Calu3 (cell line): ENCODE measurements at regions not wholly inside any gene's neighbourhood (a gene's known extent, or its start where the extent isn't known, plus 50 kb on each side); places are given as distances from the start of the nearest gene placed in this dataset.

Experiments
- BruUV-seq: library from RNA; stranded (reverse); fragments of 400-500 nt; replicated peaks from 2 replicates; lab custom pipeline; 2021; lab: Mats Ljungman, UMichigan
- CTCF ChIA-PET: fragments of 300-600 bp; sonication (Branson Sonifier 250); formaldehyde crosslinking; loops from one replicate; lab custom pipeline; 2022; ENCODE audit warnings: antibody characterized with exemption; lab: Charles Lee
- DNase-seq: peaks from one replicate; pipeline ENCODE4 v3.0.0; 2022
- H3K27ac Mint-ChIP-seq: one replicate; pipeline ENCODE4 v1.8.0; 2022; ENCODE audit warnings: mixed read lengths; ENCODE audit not compliant: unreplicated experiment
- H3K27me3 Mint-ChIP-seq: one replicate; pipeline ENCODE4 v1.8.0; 2022; ENCODE audit warnings: mixed read lengths; ENCODE audit not compliant: unreplicated experiment
- H3K36me3 Mint-ChIP-seq: one replicate; pipeline ENCODE4 v1.8.0; 2022; ENCODE audit warnings: mild to moderate bottlenecking, moderate library complexity, mixed read lengths; ENCODE audit not compliant: insufficient read depth, unreplicated experiment
- H3K4me1 Mint-ChIP-seq: one replicate; pipeline ENCODE4 v1.8.0; 2022; ENCODE audit warnings: mild to moderate bottlenecking, low read depth, mixed read lengths; ENCODE audit not compliant: unreplicated experiment
- H3K4me3 Mint-ChIP-seq: one replicate; pipeline ENCODE4 v1.8.0; 2022; ENCODE audit warnings: mild to moderate bottlenecking, low read depth, moderate library complexity, mixed read lengths; ENCODE audit not compliant: unreplicated experiment
- H3K9me3 Mint-ChIP-seq: one replicate; pipeline ENCODE4 v1.8.0; 2022; ENCODE audit warnings: low read depth, mixed read lengths; ENCODE audit not compliant: unreplicated experiment
- CTCF ChIP-seq: fragments of 200-600 bp; IDR thresholded peaks from one replicate; pipeline ENCODE4 v1.8.0; 2022; ENCODE audit warnings: antibody characterized with exemption; ENCODE audit not compliant: unreplicated experiment
- intact Hi-C: fragments of 100-400 bp; cut with micrococcal nuclease; formaldehyde crosslinking; loops from one replicate; pipeline ENCODE4 v1.10.0; 2022; ENCODE audit not compliant: unreplicated experiment

GRCh38 chrX:25573631-25574030, 557.9 kb upstream of the ARX start:
- intact Hi-C loops: no loop called here
- no peaks in the 10 kb centered on the region for H3K4me1 Mint-ChIP-seq
- no peak for DNase-seq
- H3K27me3 Mint-ChIP-seq: no peaks in the 10 kb centered on the region
- H3K36me3 Mint-ChIP-seq: peaks cover 5% of the 10 kb centered on the region
- H3K4me3 Mint-ChIP-seq: no peak overlapping the region
- CTCF ChIA-PET: no interaction called here
- no peak overlapping the region for H3K27ac Mint-ChIP-seq
- no peak for TF ChIP-seq CTCF
- H3K9me3 Mint-ChIP-seq: peaks cover 10% of the 10 kb centered on the region
- BruUV-seq: no TSS peak

DNA sequence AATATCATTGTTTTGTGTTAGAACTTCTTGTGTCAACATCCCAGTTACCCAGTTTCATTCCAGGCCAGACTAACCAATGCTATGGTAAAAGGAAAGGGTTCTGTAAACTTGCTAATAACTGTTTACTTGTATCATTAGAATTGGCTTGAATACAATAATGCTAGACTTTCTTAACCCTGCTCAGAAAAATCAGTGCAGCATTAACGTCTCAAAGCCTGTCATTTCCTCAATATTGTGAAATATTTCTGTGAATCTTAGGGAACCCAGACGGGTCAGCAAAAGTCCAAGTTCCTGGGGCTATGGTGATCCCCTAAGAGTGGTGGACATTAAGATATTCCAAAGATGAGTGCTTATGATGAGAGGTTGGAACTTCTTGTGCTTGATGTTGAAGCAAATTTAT, 541.2 kb upstream of the MAGEB18 start:
- Mint-ChIP-seq H3K4me3 (no peak overlapping the region), H3K9me3 (peaks cover 4% of the 10 kb centered on the region), H3K36me3 (no peaks in the 10 kb centered on the region), H3K27ac (no peak overlapping the region), H3K4me1 (no peaks in the 10 kb centered on the region), H3K27me3 (no peaks in the 10 kb centered on the region)
- no peak for TF ChIP-seq CTCF
- CTCF ChIA-PET: no interaction called here
- no TSS peak for BruUV-seq
- intact Hi-C loops: no loop called here
- DNase-seq: no peak

DNA sequence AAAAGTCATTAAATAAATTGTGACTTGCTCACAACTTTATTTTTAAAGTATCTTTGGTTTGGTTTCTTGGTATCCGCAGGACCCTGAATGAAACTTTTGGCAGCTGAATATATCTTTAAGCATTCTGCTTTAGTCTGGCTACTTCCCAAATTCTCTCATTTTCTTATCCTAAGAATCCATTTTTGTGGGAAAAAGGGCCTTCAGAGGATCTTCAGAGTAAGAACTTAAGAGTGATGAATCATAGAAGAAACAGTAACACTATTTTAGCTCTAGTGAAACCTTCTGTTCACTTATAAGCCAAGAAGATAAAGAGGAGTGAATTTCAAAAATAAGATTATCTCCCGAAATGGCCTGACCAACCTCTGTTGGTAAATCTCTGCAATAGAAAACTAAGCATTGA, 540.6 kb upstream of the MAGEB18 start:
- Mint-ChIP-seq H3K36me3 (no peaks in the 10 kb centered on the region), H3K27ac (no peak overlapping the region), H3K4me3 (no peak overlapping the region), H3K4me1 (no peaks in the 10 kb centered on the region), H3K9me3 (peaks cover 4% of the 10 kb centered on the region), H3K27me3 (no peaks in the 10 kb centered on the region)
- no peak for TF ChIP-seq CTCF
- CTCF ChIA-PET: no interaction called here
- intact Hi-C loops: no loop called here
- no peak for DNase-seq
- BruUV-seq: no TSS peak

DNA sequence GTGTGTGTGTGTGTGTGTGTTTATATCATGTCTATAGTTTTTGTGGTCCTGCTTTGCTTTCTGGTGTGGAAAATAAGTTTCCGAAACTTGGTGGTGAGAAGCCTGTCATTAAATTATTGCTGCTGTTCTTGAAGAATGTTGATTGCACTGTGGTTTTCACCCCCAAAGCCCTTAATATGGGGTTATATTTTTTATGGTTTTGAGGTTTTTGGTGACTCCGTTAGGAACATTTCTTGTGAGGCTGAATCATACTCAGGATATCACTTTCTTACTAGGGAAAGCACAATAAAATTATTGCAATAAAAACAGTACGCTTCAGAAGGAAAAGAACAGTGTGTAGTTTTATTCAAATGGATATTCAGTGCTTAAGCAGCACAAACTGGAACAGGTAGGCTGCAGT, 539.1 kb upstream of the MAGEB18 start:
- Mint-ChIP-seq H3K27me3 (no peaks in the 10 kb centered on the region), H3K9me3 (peaks cover 7% of the 10 kb centered on the region), H3K4me3 (no peak overlapping the region), H3K4me1 (no peaks in the 10 kb centered on the region), H3K27ac (no peak overlapping the region), H3K36me3 (no peaks in the 10 kb centered on the region)
- DNase-seq: no peak
- intact Hi-C loops: no loop called here
- no peak for TF ChIP-seq CTCF
- BruUV-seq: no TSS peak
- CTCF ChIA-PET: no interaction called here

DNA sequence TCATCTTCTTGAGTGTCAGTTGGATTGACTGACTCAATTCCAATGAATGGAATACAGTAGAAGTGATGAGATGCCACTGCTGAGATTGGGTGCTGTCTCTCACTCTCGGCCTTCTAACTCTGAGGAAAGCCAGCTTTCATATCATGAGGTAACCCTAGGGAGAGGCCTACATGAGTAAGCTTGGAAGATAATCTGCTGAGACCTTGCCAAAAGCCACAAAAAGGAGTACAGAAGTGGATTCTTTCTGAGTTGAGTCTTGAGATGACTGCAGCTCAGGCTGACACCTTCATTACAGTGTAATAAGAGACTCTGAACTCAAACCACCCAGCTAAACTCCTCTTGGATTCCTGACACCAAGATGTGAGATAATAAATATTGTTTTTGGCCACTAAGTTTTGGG, 537.4 kb upstream of the MAGEB18 start:
- H3K9me3 Mint-ChIP-seq: peaks cover 3% of the 10 kb centered on the region
- intact Hi-C loops: no loop called here
- DNase-seq: no peak
- no peaks in the 10 kb centered on the region for H3K36me3 Mint-ChIP-seq
- no peak for TF ChIP-seq CTCF
- no peaks in the 10 kb centered on the region for H3K4me1 Mint-ChIP-seq
- no peak overlapping the region for H3K4me3 Mint-ChIP-seq
- no peak overlapping the region for H3K27ac Mint-ChIP-seq
- CTCF ChIA-PET: no interaction called here
- no TSS peak for BruUV-seq
- H3K27me3 Mint-ChIP-seq: no peaks in the 10 kb centered on the region
